DOHH2 (cell line): ENCODE measurements at regions not wholly inside any gene's neighbourhood (a gene's known extent, or its start where the extent isn't known, plus 50 kb on each side); places are given as distances from the start of the nearest gene placed in this dataset.

Experiments used
- CTCF ChIP-seq: fragments of 200-600 bp; sonication (generic); IDR thresholded peaks from one replicate; pipeline ENCODE4 v1.5.1; 2014; ENCODE audit warnings: antibody characterized with exemption, mild to moderate bottlenecking, low read depth, low read length; ENCODE audit not compliant: poor library complexity, severe bottlenecking
- EZH2phosphoT487 ChIP-seq: fragments of 200-600 bp; sonication (generic); IDR thresholded peaks from 2 replicates; pipeline ENCODE4 v1.6.1; 2017; ENCODE audit warnings: borderline replicate concordance, mild to moderate bottlenecking, antibody characterized with exemption, low read length, moderate library complexity, mixed read lengths

GRCh38 chr3:18716101-18716500, 291.0 kb upstream of the SATB1 start:
- TF ChIP-seq CTCF, result no peak
- TF ChIP-seq EZH2phosphoT487, result no peak
